ENCODE measurements at regions not wholly inside any gene's neighbourhood (a gene's known extent, or its start where the extent isn't known, plus 50 kb on each side); places are given as distances from the start of the nearest gene placed in this dataset.

DNA sequence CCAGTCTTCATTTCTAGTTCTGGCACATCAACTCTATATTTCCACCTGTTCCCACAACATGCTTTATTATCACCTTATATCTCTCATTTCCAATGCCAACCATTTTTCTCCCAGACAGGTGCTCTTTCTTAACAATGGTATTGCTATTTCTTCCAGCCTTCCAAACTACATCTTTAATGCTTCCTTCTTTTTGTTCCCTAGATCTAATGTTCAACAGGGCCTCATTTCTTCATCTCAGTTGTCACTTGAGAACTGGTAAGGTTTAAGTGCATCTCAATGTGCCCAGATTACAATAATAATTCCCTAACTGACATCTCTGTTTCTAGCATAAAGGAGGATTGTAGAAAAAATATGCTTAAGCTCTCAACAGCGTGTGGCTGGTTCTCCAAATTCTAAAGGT is 272.6 kb downstream of the COX7C start:
- TF ChIP-seq TAF1 (IDR thresholded peaks at IDR 0.05; ENCODE audit: low read depth) (no peak), ZBTB7A (IDR thresholded peaks at IDR 0.05; ENCODE audit: low read depth) (no peak), TEAD4 (IDR thresholded peaks at IDR 0.05) (no peak), CEBPB (IDR thresholded peaks at IDR 0.05) (no peak), CREB1 (IDR thresholded peaks at IDR 0.05; ENCODE audit: low read depth) (no peak), EGR1 (IDR thresholded peaks at IDR 0.05) (no peak), NFIC (IDR thresholded peaks at IDR 0.05) (no peak), RAD21 (IDR thresholded peaks at IDR 0.05; ENCODE audit: low read depth) (no peak)
- TF ChIP-seq, protein P1, sequence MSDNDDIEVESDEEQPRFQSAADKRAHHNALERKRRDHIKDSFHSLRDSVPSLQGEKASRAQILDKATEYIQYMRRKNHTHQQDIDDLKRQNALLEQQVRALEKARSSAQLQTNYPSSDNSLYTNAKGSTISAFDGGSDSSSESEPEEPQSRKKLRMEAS (IDR thresholded peaks at IDR 0.05) = no peak
- TF ChIP-seq, protein P2, sequence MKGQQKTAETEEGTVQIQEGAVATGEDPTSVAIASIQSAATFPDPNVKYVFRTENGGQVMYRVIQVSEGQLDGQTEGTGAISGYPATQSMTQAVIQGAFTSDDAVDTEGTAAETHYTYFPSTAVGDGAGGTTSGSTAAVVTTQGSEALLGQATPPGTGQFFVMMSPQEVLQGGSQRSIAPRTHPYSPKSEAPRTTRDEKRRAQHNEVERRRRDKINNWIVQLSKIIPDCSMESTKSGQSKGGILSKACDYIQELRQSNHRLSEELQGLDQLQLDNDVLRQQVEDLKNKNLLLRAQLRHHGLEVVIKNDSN (IDR thresholded peaks at IDR 0.05) = no peak
- TF ChIP-seq, protein P3, sequence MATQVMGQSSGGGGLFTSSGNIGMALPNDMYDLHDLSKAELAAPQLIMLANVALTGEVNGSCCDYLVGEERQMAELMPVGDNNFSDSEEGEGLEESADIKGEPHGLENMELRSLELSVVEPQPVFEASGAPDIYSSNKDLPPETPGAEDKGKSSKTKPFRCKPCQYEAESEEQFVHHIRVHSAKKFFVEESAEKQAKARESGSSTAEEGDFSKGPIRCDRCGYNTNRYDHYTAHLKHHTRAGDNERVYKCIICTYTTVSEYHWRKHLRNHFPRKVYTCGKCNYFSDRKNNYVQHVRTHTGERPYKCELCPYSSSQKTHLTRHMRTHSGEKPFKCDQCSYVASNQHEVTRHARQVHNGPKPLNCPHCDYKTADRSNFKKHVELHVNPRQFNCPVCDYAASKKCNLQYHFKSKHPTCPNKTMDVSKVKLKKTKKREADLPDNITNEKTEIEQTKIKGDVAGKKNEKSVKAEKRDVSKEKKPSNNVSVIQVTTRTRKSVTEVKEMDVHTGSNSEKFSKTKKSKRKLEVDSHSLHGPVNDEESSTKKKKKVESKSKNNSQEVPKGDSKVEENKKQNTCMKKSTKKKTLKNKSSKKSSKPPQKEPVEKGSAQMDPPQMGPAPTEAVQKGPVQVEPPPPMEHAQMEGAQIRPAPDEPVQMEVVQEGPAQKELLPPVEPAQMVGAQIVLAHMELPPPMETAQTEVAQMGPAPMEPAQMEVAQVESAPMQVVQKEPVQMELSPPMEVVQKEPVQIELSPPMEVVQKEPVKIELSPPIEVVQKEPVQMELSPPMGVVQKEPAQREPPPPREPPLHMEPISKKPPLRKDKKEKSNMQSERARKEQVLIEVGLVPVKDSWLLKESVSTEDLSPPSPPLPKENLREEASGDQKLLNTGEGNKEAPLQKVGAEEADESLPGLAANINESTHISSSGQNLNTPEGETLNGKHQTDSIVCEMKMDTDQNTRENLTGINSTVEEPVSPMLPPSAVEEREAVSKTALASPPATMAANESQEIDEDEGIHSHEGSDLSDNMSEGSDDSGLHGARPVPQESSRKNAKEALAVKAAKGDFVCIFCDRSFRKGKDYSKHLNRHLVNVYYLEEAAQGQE (IDR thresholded peaks at IDR 0.05; ENCODE audit: low read depth) = no peak

DNA sequence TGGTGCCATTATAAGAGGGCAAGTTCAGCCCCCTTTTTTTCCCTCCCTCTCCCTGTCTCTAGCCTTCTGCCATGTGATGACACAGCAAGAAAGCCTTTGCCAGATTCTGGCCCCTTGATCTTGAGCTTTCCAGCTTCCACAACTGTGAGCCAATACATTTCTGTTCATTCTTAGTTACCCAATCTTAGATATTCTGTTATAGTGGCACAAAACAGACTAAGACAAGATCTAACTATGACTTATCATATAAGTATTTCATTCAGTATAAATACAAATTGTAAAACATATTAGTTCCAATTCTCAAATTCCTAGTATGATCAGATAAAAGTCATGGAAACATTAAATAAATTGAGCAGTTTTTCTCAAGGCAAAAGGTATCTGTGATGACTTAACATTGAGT is 276.3 kb downstream of the COX7C start:
- TF ChIP-seq TAF1 (IDR thresholded peaks at IDR 0.05; ENCODE audit: low read depth) (no peak), ZBTB7A (IDR thresholded peaks at IDR 0.05; ENCODE audit: low read depth) (no peak), NFIC (IDR thresholded peaks at IDR 0.05) (no peak), RAD21 (IDR thresholded peaks at IDR 0.05; ENCODE audit: low read depth) (no peak), CEBPB (IDR thresholded peaks at IDR 0.05) (no peak), EGR1 (IDR thresholded peaks at IDR 0.05) (no peak), EP300 (IDR thresholded peaks at IDR 0.05; ENCODE audit: borderline replicate concordance) (no peak), FOXM1 (IDR thresholded peaks at IDR 0.05; ENCODE audit: borderline replicate concordance, low read depth) (no peak), YY1 (IDR thresholded peaks at IDR 0.05; ENCODE audit: low read depth) (no peak), CREB1 (IDR thresholded peaks at IDR 0.05; ENCODE audit: low read depth) (no peak), TEAD4 (IDR thresholded peaks at IDR 0.05) (no peak), TCF12 (IDR thresholded peaks at IDR 0.05; ENCODE audit: low read depth) (no peak)
- TF ChIP-seq, protein P2 (IDR thresholded peaks at IDR 0.05) = no peak
- TF ChIP-seq, protein P3 (IDR thresholded peaks at IDR 0.05; ENCODE audit: low read depth) = no peak
- TF ChIP-seq, protein P1 (IDR thresholded peaks at IDR 0.05) = no peak

DNA sequence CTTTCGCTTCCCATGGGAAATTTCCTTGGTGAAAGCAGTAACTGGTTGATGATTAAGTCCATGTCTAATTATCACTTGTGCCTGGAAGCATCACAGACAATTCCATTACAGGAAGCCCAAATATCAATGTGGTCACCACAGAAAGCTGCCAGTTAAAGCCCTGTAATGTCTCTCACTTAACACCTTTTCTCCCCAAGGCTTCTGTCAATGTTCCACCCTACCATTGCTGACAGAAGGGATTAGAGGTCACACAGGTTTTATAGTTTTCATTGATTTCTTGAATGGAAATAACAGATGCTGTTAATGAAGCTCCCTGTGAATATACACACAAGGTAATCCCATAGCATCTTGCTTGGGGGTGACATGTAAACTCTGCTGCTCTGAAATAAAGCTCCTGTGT is 279.2 kb downstream of the COX7C start:
- TF ChIP-seq YY1 (IDR thresholded peaks at IDR 0.05; ENCODE audit: low read depth) (no peak), ZBTB7A (IDR thresholded peaks at IDR 0.05; ENCODE audit: low read depth) (no peak), TEAD4 (IDR thresholded peaks at IDR 0.05) (no peak), TAF1 (IDR thresholded peaks at IDR 0.05; ENCODE audit: low read depth) (no peak), EGR1 (IDR thresholded peaks at IDR 0.05) (no peak), TCF12 (IDR thresholded peaks at IDR 0.05; ENCODE audit: low read depth) (no peak), FOXM1 (IDR thresholded peaks at IDR 0.05; ENCODE audit: borderline replicate concordance, low read depth) (no peak), EP300 (IDR thresholded peaks at IDR 0.05; ENCODE audit: borderline replicate concordance) (no peak), RAD21 (IDR thresholded peaks at IDR 0.05; ENCODE audit: low read depth) (no peak), CREB1 (IDR thresholded peaks at IDR 0.05; ENCODE audit: low read depth) (no peak), CEBPB (IDR thresholded peaks at IDR 0.05) (no peak), NFIC (IDR thresholded peaks at IDR 0.05) (no peak)
- TF ChIP-seq, protein P1 (IDR thresholded peaks at IDR 0.05) = no peak
- TF ChIP-seq, protein P3 (IDR thresholded peaks at IDR 0.05; ENCODE audit: low read depth) = no peak
- TF ChIP-seq, protein P2 (IDR thresholded peaks at IDR 0.05) = no peak
